AG10803 (cell line): ENCODE measurements at regions not wholly inside any gene's neighbourhood (a gene's known extent, or its start where the extent isn't known, plus 50 kb on each side); places are given as distances from the start of the nearest gene placed in this dataset.

Experiments used
- DNase-seq: peaks from one replicate; pipeline ENCODE4 v3.0.0; 2010; ENCODE audit warnings: low read depth
- H3K4me3 ChIP-seq: 2 replicates; pipeline ENCODE4 v1.5.1; 2011; ENCODE audit warnings: mild to moderate bottlenecking, low read length, control low read depth
- CTCF ChIP-seq: conservative IDR thresholded peaks from 2 replicates; pipeline ENCODE4 v1.5.1; 2011; ENCODE audit warnings: mild to moderate bottlenecking, low read length, control low read depth, inconsistent platforms

- no peak for DNase-seq
- H3K4me3 ChIP-seq = no peak overlapping the region
- no peak for TF ChIP-seq CTCF
Measured at GRCh38 chr10:4059471-4060138, 274.6 kb upstream of the KLF6 start.

GRCh38 chr10:4058514-4059029 is 273.6 kb upstream of the KLF6 start:
- no peak overlapping the region for H3K4me3 ChIP-seq
- no peak for TF ChIP-seq CTCF
- DNase-seq = no peak

- DNase-seq = no peak
- no peak overlapping the region for H3K4me3 ChIP-seq
- TF ChIP-seq CTCF = no peak
Measured at GRCh38 chr10:4057725-4058513, 272.9 kb upstream of the KLF6 start.

- TF ChIP-seq CTCF = no peak
- DNase-seq = no peak
- H3K4me3 ChIP-seq = no peak overlapping the region
Measured at GRCh38 chr10:4057021-4057420, 272.0 kb upstream of the KLF6 start.

GRCh38 chr10:4054656-4055435 is 269.8 kb upstream of the KLF6 start:
- TF ChIP-seq CTCF = no peak
- no peak overlapping the region for H3K4me3 ChIP-seq
- DNase-seq = no peak

GRCh38 chr10:4053940-4054339 is 268.9 kb upstream of the KLF6 start:
- no peak for DNase-seq

More at GRCh38 chr10:4053940-4054339, 268.9 kb upstream of the KLF6 start:
- no peak overlapping the region for H3K4me3 ChIP-seq
- no peak for TF ChIP-seq CTCF
